Islet of Langerhans (tissue), 1 donor: ENCODE measurements at regions not wholly inside any gene's neighbourhood (a gene's known extent, or its start where the extent isn't known, plus 50 kb on each side); places are given as distances from the start of the nearest gene placed in this dataset.
"Not testable (repeated sequence)": the region's sequence is repeated elsewhere in the genome, so short reads cannot be mapped to it uniquely, and the experiment has no call there.

Experiments used
- FAIRE-seq: peaks from one replicate; lab custom pipeline; 2011; peaks lifted over from hg19 to GRCh38; lab: Jason Lieb, UNC

- no peak for FAIRE-seq
Observed at GRCh38 chr2:238502088-238502810, 75.5 kb downstream of the ASB1 start.

- no peak for FAIRE-seq
Observed at GRCh38 chr2:238502956-238503791, 76.4 kb downstream of the ASB1 start.

- FAIRE-seq: no peak
Observed at GRCh38 chr2:238504181-238504931, 77.6 kb downstream of the ASB1 start.

GRCh38 chr2:238505119-238505891 lies 78.6 kb downstream of the ASB1 start:
- FAIRE-seq: no peak

GRCh38 chr2:238505892-238506280 lies 79.2 kb downstream of the ASB1 start:
- FAIRE-seq: no peak

- FAIRE-seq: no peak
Observed at GRCh38 chr2:238506371-238507068, 79.8 kb downstream of the ASB1 start.

GRCh38 chr2:238507836-238508235 lies 81.1 kb downstream of the ASB1 start:
- FAIRE-seq: no peak

- FAIRE-seq: no peak
Observed at GRCh38 chr2:238509151-238509835, 82.6 kb downstream of the ASB1 start.

- no peak for FAIRE-seq
Observed at GRCh38 chr2:238509903-238510302, 83.2 kb downstream of the ASB1 start.

- no peak for FAIRE-seq
Observed at GRCh38 chr2:238510911-238511613, 84.3 kb downstream of the ASB1 start.

- no peak for FAIRE-seq
Observed at GRCh38 chr2:238511614-238511950, 84.9 kb downstream of the ASB1 start.

GRCh38 chr2:238512247-238512867 lies 85.6 kb downstream of the ASB1 start:
- no peak for FAIRE-seq

GRCh38 chr2:238513346-238513745 lies 86.6 kb downstream of the ASB1 start:
- FAIRE-seq: no peak

- FAIRE-seq: not testable (repeated sequence)
Observed at GRCh38 chr2:238514024-238514423, 87.3 kb downstream of the ASB1 start.

- no peak for FAIRE-seq
Observed at GRCh38 chr2:238515377-238515776, 88.7 kb downstream of the ASB1 start.

- FAIRE-seq: no peak
Observed at GRCh38 chr2:238517209-238517608, 90.5 kb downstream of the ASB1 start.

GRCh38 chr2:238518172-238518820 lies 91.6 kb downstream of the ASB1 start:
- FAIRE-seq: no peak

GRCh38 chr2:238518821-238519186 lies 92.1 kb downstream of the ASB1 start:
- FAIRE-seq: no peak

- no peak for FAIRE-seq
Observed at GRCh38 chr2:238520359-238520886, 93.7 kb downstream of the ASB1 start.
